ENCODE measurements at regions not wholly inside any gene's neighbourhood (a gene's known extent, or its start where the extent isn't known, plus 50 kb on each side); places are given as distances from the start of the nearest gene placed in this dataset.

- TF ChIP-seq GATA3 (IDR thresholded peaks at IDR 0.05; ENCODE audit: low read depth, low read length), result no peak
- no peak for TF ChIP-seq GATA2 (IDR thresholded peaks at IDR 0.05; ENCODE audit: low read depth, low read length)
These were observed 533.7 kb downstream of the HAPSTR1 start for GRCh38 chr16:9625122-9625521.

All from SH-SY5Y (cell line).